ENCODE measurements at regions not wholly inside any gene's neighbourhood (a gene's known extent, or its start where the extent isn't known, plus 50 kb on each side); places are given as distances from the start of the nearest gene placed in this dataset.
A peak's percentile ranks its signal among the peaks of the same experiment; 100 is the strongest.
"Not testable (repeated sequence)": the region's sequence is repeated elsewhere in the genome, so short reads cannot be mapped to it uniquely, and the experiment has no call there.

- TF ChIP-seq EZH2phosphoT487 (IDR thresholded peaks at IDR 0.05) (no peak), EZH2 (IDR thresholded peaks at IDR 0.05) (no peak), CTCF (IDR thresholded peaks at IDR 0.05) (no peak)
- no peaks in the 10 kb centered on the region for H3F3A ChIP-seq (ENCODE audit: low read depth)
- H3K4me2 ChIP-seq: no peak overlapping the region
- no peak overlapping the region for H3K27ac ChIP-seq
- H3K4me1 Mint-ChIP-seq: peaks cover 16% of the 10 kb centered on the region
- no peak overlapping the region for H3K4me3 ChIP-seq
- H2AFZ ChIP-seq (replicated peaks): peak overlapping the region; percentile 64
- peak overlapping the region; percentile 87 for H3K27ac Mint-ChIP-seq
- H3K27me3 Mint-ChIP-seq (ENCODE audit: insufficient read depth, low read depth): no peaks in the 10 kb centered on the region
- H3K9me3 ChIP-seq (ENCODE audit: low read depth): no peaks in the 10 kb centered on the region
- H3K36me3 ChIP-seq: no peaks in the 10 kb centered on the region
- H3K4me3 Mint-ChIP-seq: no peak overlapping the region
- no peaks in the 10 kb centered on the region for H4K20me1 ChIP-seq (ENCODE audit: low read depth)
- H3K36me3 Mint-ChIP-seq: no peaks in the 10 kb centered on the region
- H3K4me1 ChIP-seq: no peaks in the 10 kb centered on the region
- H3K9me3 Mint-ChIP-seq: peaks cover 4% of the 10 kb centered on the region
- DNase-seq (ENCODE audit: low spot score): no peak
- H3K79me2 ChIP-seq (ENCODE audit: low read depth): no peaks in the 10 kb centered on the region
- no peaks in the 10 kb centered on the region for H3K27me3 ChIP-seq
- no peak overlapping the region for H3K9ac ChIP-seq
Measured at GRCh38 chr3:153980252-153980590, 141.0 kb upstream of the ARHGEF26 start.

GRCh38 chr3:153997364-153997763 is 123.8 kb upstream of the ARHGEF26 start:
- DNase-seq (ENCODE audit: low spot score): peak; percentile 18
- H3K9ac ChIP-seq; H3K27ac ChIP-seq; H3K9me3 ChIP-seq (ENCODE audit: low read depth); H3K4me2 ChIP-seq; H2AFZ ChIP-seq (replicated peaks); H3K4me3 Mint-ChIP-seq; H3K4me1 Mint-ChIP-seq; H3K9me3 Mint-ChIP-seq; H3K79me2 ChIP-seq (ENCODE audit: low read depth); H3K36me3 Mint-ChIP-seq; H3K4me1 ChIP-seq; H4K20me1 ChIP-seq (ENCODE audit: low read depth); H3K27me3 Mint-ChIP-seq (ENCODE audit: insufficient read depth, low read depth); H3K4me3 ChIP-seq; H3K27ac Mint-ChIP-seq; H3F3A ChIP-seq (ENCODE audit: low read depth); H3K27me3 ChIP-seq; H3K36me3 ChIP-seq: not testable (repeated sequence)
- peak; percentile 25 for TF ChIP-seq CTCF (IDR thresholded peaks at IDR 0.05)

- Mint-ChIP-seq H3K9me3 (peaks cover 3% of the 10 kb centered on the region), H3K4me1 (no peaks in the 10 kb centered on the region), H3K4me3 (no peak overlapping the region), H3K27me3 (ENCODE audit: insufficient read depth, low read depth) (no peaks in the 10 kb centered on the region), H3K36me3 (no peaks in the 10 kb centered on the region), H3K27ac (no peak overlapping the region)
- peaks cover 9% of the 10 kb centered on the region for H3K4me1 ChIP-seq
- H3K4me3 ChIP-seq: no peak overlapping the region
- H3K9ac ChIP-seq: no peak overlapping the region
- H3K36me3 ChIP-seq: no peaks in the 10 kb centered on the region
- no peak overlapping the region for H3K4me2 ChIP-seq
- no peak for DNase-seq (ENCODE audit: low spot score)
- peak overlapping the region; percentile 32 for H2AFZ ChIP-seq (replicated peaks)
- H3K27ac ChIP-seq: peak overlapping the region; percentile 36
- no peaks in the 10 kb centered on the region for H3K9me3 ChIP-seq (ENCODE audit: low read depth)
- H4K20me1 ChIP-seq (ENCODE audit: low read depth): no peaks in the 10 kb centered on the region
- no peaks in the 10 kb centered on the region for H3F3A ChIP-seq (ENCODE audit: low read depth)
- no peaks in the 10 kb centered on the region for H3K27me3 ChIP-seq
- no peaks in the 10 kb centered on the region for H3K79me2 ChIP-seq (ENCODE audit: low read depth)
- no peak for TF ChIP-seq EZH2 (IDR thresholded peaks at IDR 0.05)
- no peak for TF ChIP-seq EZH2phosphoT487 (IDR thresholded peaks at IDR 0.05)
Measured at GRCh38 chr3:154003649-154004048, 117.5 kb upstream of the ARHGEF26 start.

- no peaks in the 10 kb centered on the region for H3K79me2 ChIP-seq (ENCODE audit: low read depth)
- DNase-seq (ENCODE audit: low spot score): no peak
- no peak overlapping the region for H3K9ac ChIP-seq
- TF ChIP-seq EZH2phosphoT487 (IDR thresholded peaks at IDR 0.05) (no peak), EZH2 (IDR thresholded peaks at IDR 0.05) (no peak), CTCF (IDR thresholded peaks at IDR 0.05) (no peak)
- no peak overlapping the region for H3K4me2 ChIP-seq
- no peaks in the 10 kb centered on the region for H3F3A ChIP-seq (ENCODE audit: low read depth)
- H3K9me3 ChIP-seq (ENCODE audit: low read depth): no peaks in the 10 kb centered on the region
- no peak overlapping the region for H3K27ac ChIP-seq
- Mint-ChIP-seq H3K4me1 (no peaks in the 10 kb centered on the region), H3K27me3 (ENCODE audit: insufficient read depth, low read depth) (no peaks in the 10 kb centered on the region), H3K36me3 (no peaks in the 10 kb centered on the region), H3K27ac (no peak overlapping the region), H3K4me3 (no peak overlapping the region), H3K9me3 (no peaks in the 10 kb centered on the region)
- H2AFZ ChIP-seq (replicated peaks): no peak overlapping the region
- H3K27me3 ChIP-seq: no peaks in the 10 kb centered on the region
- no peaks in the 10 kb centered on the region for H4K20me1 ChIP-seq (ENCODE audit: low read depth)
- no peaks in the 10 kb centered on the region for H3K36me3 ChIP-seq
- H3K4me3 ChIP-seq: no peak overlapping the region
- H3K4me1 ChIP-seq: no peaks in the 10 kb centered on the region
Measured at GRCh38 chr3:154011036-154011435, 110.2 kb upstream of the ARHGEF26 start.
